ENCODE measurements at regions not wholly inside any gene's neighbourhood (a gene's known extent, or its start where the extent isn't known, plus 50 kb on each side); places are given as distances from the start of the nearest gene placed in this dataset.

- TF ChIP-seq CTCF (IDR thresholded peaks at IDR 0.05; ENCODE audit: borderline replicate concordance, extremely low read depth, low read length, poor library complexity, severe bottlenecking): no peak
- TF ChIP-seq EZH2 (IDR thresholded peaks at IDR 0.05; ENCODE audit: borderline replicate concordance, low read depth, low read length, severe bottlenecking): no peak
Observed at GRCh38 chr1:90650401-90650800, 66.7 kb downstream of the BARHL2 start.

Measured in DND-41 (cell line).